ENCODE measurements at regions not wholly inside any gene's neighbourhood (a gene's known extent, or its start where the extent isn't known, plus 50 kb on each side); places are given as distances from the start of the nearest gene placed in this dataset.
A peak's percentile ranks its signal among the peaks of the same experiment; 100 is the strongest.

- TF ChIP-seq CTCF (IDR thresholded peaks at IDR 0.05) (peak in 2 of 6 experiments; percentile 9 to 10), POLR2A (IDR thresholded peaks at IDR 0.05) (no peak)
These were observed 852.3 kb upstream of the TMEM132C start for GRCh38 chr12:127414636-127415035.
